Activated T-cell treated with anti-CD3 and anti-CD28 coated beads for 1 hour (primary cell): ENCODE measurements at regions not wholly inside any gene's neighbourhood (a gene's known extent, or its start where the extent isn't known, plus 50 kb on each side); places are given as distances from the start of the nearest gene placed in this dataset.

Experiments used
- DNase-seq: peaks from one replicate; pipeline ENCODE4 v3.0.0-alpha.2; 2020; ENCODE audit warnings: low read depth

DNA sequence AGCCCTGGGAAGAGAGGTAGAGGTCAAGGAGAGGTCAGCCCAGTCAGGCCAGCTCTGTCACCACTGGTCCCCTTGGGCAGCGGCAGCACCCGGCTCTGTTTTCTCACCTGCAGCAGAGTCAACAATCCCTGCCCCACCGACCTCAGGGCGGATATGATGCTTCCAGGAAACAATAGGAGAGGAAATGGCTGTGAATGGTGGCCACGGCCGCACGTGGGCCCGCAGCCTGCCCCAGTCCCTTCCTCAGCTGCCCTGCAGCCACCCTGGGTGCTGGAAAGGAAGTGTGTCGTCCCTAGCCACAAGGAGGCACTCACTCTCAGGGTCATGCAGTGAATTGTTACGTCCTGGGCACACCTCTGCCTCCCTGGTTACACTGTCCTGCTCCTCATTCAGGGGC, 92.5 kb upstream of the ENPP6 start:
- DNase-seq = peak; percentile 10

DNA sequence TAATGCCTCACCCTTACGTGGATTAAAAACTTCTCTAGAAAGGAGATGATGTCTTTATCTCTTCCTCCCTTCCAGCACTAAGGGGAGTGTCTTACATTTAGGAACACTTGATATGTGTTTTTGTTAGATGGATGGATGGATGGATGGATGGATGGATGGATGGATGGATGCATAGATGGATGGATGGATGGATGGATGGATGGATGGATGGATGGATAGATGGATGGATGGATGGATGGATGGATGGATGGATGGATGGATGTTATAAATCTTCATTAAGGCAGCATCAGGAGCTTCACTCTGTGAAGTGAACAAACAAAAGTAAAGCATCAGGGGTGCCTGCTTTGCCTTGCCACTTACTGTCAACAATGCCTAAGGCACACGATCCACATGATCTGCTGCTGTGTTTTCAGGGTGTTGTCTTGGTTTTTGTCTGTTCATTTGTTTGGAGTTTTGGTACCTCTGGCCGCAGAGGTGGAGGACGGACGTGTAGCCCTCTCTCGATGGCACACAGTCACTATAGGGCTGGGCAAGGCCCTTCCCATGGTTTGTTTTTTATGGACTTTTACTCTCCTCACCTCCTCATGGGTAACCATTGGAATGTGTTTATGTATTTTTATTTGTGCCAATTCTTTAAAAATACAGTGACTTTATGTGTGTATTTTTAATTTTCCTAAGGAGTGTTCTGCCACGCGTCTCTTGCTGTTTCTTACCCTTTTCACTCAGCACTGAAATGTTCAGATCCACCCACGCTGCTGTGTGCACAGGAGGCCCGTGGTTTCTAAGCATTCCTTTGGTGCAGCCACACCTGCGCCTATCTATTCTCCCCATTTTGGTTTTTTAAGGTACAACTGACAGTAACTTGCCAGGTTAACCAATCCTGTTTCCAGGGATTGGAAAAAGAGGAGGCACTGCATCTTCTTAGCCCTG, 91.8 kb upstream of the ENPP6 start:
- DNase-seq = no peak

DNA sequence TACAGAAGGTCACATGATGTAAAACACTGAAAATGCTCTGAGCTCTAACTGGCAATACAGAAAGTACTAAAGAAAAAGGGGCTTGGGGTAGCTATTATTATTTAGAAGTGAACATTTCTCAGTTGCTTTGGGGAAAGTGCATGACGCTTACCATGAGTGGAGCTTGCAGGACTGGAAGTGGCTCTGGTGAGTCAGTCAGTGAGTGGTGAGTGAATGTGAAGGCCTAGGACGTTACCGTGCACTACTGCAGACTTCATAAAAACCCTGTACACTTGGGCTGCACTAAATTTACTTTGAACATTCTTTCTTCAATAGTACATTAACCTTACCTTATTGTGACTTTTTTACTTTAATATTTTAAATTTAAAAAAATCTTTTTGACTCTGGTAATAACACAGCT, 89.3 kb upstream of the ENPP6 start:
- DNase-seq = no peak

DNA sequence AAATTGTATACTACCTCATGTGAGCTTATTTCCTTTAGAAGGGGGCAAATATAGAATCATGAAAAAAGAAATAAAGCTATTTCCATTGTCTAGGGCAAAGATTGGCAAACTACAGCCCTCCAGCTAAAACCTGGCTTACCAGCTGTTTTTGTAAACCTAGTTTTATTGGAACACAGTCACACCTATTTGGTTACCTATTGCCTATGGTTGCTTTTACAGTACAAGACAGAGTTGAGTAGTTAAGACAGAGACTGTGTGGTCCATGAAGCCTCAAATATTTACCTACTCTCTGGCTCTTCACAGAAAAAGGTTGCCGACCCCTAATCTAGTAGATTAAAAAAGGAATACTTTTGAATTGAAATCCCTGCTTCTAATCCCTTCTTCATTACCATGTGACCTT, 88.8 kb upstream of the ENPP6 start:
- no peak for DNase-seq

DNA sequence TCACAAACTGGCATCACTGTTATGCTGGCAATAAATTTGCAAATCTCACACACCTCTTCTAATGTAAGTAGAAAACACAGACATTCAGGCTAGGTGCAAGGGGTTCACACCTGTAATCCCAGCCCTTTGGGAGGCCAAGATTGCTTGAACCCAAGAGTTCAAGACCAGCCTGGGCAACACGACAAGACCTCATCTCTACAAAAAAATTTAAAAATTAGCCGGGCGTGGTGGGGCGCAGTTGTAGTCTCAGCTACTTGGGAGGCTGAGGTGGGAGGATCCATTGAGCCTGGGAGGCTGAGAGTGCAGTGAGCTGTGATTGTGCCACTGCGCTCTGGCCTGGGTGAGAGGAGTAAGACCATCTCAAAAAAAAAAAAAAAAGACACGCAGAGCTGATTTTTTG, 83.1 kb upstream of the ENPP6 start:
- DNase-seq = no peak

DNA sequence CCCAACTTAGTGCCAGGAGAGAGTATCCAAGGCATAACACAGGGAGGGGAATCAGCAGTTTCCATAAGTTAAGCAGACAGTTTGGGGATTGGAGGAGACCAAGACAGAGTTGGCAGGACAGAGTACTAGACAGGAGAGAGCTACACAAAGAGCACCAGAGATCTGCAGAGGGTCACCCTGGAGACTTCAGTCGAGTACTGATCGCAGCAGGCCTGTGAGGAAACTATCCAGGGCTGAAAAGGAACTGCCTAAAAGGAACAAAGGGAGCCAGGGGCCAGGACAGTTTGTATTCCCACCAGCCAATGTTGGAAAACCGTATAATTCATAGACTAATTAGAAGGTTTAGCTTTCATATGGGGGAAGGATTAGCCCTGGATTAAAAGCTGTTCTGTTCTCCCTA, 80.6 kb upstream of the ENPP6 start:
- no peak for DNase-seq

DNA sequence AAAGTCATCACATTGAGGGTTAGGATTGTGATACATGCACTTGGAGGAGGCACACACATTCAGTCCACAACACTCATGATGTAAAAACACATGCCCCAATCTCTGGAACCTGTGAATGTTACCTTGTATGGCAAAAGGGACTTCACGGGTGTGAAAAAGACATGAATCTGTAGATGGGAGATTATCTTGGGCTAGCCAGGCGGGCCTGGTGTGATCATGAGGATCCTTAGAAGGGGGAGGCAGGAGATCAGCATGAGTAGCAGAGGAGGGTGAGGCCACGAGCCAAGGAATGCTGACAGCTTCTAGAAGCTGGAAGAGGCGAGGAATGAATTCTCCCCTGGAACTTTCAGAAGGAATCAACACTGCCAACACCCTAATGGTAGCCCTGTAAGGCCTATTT, 77.5 kb upstream of the ENPP6 start:
- DNase-seq = no peak

DNA sequence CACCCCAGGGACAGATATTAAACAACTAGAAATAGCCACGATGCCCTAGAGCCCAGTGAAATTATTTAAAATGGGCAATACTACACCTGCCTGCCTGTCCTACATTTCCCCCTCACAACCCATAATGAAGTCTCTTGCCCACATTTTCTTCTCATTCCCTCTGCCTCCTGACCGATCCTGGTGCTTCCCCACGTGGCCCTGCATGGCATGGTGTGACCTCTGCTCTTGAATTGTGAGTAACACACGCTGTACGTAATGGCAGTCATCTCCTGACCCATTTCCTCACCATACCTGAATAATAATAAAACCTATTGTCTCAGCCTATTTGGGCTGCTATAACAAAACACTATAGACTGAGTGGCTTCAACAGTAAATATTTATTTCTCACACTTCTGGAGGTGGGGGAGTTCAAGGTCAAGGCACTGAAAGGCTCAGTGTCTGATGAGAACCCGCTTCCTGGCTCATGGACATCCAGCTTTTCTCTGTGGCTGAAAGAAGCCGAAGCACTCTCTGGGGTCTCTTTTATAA, 77.0 kb upstream of the ENPP6 start:
- DNase-seq = no peak

DNA sequence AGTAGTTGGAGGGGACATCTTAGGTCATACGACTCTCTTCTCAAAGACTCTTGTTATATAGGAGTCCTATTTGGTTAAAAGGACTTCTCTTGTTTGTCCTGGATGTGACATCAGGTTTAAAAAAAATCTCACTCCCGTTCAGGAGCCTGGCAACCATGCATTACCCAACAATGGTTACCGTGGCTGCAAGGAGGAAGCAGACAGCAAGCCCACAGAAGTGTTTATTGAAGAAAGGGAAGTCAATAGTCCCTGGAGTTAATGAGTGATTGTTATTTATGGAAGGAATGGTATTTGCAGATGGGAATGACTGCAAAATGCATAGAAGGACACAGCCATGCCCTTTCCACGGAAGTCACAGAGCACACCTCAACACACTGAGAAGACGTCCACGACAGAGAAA, 75.9 kb upstream of the ENPP6 start:
- no peak for DNase-seq

DNA sequence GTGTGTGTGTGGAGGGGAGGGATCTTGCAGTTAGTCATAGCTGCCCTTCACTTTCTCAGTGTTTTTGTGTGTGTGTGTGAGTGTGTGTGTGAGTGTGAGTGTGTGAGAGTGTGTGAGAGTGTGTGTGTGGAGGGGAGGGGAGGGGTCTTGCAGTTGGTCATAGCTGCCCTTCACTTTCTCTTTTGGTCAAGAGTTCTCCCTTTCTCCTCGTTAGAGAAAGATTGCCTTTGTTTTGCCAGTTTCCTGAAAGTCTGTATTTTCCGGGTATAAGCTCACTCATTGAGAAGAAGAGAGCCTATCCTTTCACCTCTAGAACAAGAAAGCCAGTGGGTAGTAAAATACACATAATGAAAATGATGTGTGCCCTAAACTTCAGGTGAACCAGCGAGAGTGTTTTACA, 75.2 kb upstream of the ENPP6 start:
- no peak for DNase-seq

DNA sequence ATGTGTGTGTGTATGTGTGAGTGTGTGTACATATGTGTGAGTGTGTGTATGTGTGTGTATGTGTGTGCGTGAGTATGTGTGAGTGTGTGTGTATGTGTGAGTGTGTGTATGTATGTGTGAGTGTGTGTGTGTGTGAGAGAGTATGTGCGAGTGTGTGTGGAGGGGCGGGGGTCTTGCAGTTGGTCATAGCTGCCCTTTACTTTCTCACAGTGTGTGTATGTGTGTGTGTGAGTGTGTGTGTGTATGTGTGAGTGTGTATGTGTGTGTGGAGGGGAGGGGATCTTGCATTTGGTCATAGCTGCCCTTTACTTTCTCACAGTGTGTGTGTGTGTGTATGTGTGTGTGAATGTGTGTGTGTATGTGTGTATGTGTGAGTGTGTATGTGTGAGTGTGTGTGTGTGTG, 74.8 kb upstream of the ENPP6 start:
- DNase-seq = no peak

DNA sequence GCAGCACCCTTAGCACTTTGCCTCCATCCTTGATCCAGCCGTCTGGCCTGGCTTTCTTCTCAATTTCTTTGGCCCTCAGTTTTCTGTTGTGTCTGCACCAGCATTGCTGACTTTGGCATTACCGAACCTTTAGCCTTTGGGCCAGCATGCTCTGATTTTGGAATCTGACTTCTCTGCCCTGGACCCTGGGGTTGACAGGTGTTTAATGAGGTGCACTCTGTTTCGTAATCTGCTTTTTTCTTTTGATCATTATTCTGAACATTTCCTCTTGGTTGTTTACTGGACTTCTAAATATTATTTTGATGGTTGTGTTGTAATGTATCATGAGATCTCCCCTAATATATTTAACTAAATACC, 71.5 kb upstream of the ENPP6 start:
- DNase-seq = no peak

DNA sequence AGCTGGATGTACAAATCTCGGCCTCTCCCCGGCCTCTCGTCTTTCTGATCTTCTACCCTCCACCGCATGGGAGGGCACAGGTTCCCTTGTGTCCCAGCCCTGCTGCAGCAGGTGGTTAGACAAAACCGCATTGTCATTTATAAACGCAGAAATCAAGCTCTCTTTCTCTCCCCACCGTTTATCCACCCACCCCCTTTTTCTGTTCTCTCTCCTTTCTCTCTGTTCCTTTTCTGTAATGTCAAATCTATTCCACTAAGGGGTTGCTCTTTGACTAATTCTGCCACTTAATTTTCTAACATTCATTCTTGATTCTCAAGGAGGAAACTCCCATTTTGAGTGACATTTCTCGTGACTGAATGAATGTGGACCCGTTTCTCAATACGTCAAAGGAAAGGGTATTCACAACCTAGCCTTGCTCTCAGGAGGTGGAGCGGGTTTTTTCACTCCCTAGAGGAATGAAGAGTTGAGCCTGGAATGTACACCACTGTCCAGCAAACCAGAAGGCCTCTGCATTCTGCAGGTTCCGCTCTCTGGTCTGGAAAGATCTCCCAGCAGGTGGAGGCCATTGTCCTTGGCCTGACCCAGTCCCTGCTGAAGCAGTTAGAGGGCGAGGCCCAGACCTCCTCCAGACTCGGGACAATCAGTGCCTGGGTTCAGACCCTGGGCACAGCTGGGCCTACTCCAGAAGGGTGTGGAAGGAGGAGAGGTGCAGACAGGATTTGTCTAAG, 70.9 kb upstream of the ENPP6 start:
- no peak for DNase-seq

DNA sequence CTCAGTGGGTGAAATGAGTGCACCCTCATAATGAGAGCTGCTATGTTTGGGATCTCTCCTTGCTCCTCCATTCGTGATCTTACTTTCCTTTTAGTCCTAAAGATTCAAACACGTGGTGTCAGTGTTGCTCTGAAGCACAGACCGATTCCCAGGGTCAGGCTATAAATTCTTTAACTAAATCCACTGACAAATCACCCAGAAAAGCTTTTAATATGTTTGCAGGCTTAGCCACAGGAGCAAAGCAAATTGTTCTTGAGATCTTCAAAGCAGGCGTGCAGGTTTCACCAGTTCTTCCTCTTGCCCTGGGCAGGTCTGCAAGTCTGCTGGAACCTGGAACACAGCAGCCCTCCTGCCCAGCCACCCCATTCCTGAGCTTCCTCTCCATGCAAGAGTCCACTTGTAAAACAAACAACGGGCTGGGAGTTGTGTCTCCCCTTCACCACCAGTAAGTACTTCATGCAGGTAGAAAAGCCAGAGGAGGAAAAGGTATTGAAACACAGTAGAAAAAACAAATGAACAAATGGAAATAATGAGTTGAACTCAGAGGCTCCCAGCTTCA, 70.1 kb upstream of the ENPP6 start:
- DNase-seq = no peak

DNA sequence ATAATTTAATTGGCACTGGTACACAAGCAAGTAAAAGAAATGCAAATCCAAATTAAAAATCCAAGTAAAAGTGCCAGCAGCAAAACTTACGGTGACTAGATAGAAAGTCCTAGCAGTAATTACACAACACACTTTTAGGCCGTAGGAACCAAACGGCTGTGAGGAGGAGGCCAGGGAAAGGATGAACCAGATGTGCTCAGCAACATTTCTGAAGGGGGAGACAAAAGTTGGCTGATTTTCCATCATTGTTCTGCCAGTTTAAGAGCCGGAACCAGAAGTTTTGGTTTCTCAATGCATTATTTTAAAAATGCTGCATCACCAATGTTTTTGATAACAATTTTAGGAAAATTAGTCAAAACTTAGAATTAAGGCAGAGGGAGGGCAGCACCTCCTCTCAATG, 68.7 kb upstream of the ENPP6 start:
- DNase-seq = no peak

DNA sequence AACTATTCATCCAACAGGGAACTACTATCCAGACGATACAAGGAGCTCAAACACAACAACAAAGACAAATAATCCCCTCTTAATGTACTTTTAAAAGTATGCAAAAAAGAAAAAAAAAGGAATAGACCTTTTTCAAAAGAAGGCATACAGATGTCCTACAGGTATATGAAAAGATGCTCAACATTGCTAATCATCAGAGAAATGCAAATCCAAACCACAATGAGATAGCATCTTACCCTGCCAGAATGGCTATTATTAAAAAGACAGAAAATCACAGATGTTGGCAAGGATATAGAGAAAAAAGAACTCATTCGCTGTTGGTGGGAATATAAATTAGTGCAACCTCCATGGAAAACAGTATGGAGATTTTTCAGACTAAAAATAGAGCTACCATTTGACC, 67.1 kb upstream of the ENPP6 start:
- DNase-seq = no peak

DNA sequence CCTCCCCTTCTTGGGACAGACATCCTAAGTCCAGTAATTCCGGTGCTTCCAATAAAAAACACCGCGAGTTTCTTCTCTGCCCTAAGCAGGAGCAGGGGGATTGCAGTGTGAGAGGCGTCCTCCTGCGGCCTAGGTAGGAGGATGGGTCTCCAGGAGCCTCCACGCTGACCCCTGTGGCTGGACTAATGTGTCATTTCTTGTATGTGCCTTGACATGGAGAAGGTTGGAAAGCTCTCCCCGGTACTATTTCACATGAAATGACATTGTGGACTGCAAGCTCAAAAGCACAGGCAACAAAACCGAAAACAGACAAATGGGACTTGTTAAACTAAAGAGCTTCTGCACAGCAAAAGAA, 66.6 kb upstream of the ENPP6 start:
- no peak for DNase-seq

DNA sequence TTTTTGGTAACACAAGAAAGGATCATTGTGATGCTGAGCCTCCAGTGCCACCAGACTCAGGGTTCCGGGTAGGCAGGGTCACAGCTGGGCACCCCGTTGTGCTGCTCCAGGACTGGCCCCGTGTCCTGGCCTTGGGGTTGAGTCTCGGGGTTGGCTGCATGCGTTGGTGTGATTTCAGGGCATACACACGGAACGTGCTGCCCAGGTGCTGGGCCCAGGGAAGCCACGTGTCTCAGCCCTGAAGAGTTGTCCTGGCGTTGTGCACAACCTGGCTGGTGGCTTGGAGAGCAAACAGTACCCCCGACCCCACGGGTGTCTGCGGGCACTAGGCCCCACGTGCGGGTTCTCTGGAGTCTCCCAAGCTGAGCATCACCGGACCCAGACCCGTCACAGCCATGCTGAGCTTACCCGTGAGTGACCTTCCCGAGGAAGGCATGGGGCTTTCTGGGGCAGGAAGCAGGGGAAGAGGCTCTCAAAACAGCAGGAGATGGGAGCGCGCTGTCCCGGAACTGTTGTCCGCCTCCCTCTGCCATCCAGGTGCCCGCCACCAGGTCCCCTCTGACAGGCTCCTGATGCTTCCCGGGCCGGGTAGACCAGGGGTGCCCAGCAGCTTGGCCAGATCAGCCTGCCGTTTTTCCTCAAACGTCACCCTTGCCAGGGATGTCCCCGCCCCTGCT, 66.1 kb upstream of the ENPP6 start:
- no peak for DNase-seq

DNA sequence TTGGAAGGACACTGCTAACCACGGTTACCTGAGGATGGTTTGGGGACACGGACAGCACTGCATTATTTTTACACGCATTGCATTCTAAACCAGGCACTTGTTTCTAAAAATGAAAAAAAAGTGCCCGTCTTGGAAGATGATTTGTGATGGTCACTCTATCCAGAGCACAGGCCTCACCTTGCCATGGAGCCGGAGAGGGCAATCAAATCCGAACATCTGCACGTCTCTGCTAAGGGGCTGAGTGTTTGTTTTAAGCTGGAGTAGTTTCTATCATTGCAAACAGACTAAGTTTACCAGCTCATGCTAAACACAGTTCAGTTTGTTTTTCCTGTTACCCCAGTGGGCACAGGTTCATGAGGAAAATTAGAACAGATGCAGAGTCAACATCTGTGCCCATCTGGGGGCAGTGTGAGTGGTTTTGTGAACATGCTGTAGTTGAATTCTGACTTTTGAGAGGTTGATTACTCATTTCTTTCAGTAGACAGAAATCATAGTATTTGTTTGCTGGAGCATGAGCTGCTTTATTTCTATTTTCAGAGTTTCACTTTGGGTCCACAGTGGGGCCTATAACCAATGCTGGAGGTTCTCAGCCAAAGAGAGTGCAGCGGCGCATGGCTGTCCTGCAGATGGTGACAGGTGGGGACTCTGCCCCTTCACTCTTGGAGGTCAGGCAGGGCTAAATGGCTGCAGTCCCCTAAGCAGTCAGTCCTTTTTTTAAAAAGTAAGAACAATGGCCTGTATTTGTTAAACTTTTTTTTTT, 65.4 kb upstream of the ENPP6 start:
- DNase-seq = no peak

DNA sequence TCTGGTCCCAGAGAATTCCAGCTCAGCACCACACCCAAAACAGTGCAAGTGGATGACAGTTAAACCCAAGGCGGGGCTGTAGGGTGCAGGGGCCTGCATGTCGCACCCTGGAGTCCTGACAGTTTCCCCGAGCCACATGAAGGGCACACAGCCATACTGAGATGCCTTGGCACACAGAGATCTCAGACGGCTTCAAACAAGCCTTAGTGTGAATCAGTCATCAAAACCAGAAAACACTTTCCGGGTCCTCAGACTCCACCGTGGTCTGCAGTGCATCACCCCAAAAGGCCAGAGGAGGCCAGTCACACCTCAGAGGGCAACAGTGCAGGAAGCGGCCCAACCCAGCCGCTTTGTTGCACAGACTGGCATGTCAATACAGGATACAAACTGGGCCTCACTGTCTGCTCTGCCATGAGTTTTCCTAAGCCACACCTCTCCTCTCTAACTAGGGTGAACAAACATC, 64.6 kb upstream of the ENPP6 start:
- DNase-seq = peak; percentile 24

DNA sequence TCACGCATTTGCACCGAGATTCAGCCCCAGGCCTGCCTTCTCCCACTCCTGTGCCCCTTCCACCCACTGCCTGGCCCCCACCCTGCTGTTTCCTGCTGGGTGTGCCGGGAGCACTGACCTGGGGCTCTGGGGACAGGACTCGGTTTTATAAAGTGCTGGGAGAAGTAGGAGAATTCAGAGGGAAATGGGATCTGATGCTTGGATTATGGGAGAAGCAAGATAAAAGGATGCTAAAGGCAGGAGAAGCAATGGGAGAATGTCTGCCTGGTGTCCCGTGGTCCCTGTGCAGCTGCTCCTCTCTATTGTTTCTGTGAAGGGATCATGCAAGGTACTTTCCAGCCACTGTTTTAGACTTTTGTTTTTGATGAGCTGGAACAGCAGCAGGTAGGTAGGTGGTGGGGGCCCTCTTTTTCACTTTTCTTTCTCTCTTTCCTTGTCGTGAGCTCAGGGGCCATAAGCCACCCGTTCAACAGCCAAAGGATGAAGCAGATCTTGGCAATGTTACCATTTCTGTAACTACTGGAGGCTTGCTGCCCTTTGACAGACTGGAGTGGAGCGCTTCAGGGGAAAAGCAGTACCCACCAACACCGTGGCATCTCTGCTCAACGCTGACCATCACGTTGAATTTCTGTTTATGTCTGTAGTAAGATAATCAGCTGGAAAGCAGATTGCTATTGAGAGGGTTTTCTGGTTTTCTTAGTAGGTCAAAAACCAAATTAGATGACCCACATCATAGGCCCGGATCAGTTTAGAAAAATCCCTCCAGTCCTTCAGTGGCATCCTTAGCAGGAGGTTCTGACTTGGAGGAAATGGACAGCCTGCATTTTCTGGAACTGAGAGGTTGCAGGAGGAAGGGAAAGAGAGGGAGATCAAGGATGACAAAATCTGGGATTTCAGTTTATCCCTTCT, 63.8 kb upstream of the ENPP6 start:
- DNase-seq = no peak
